A673 (cell line): ENCODE measurements at regions not wholly inside any gene's neighbourhood (a gene's known extent, or its start where the extent isn't known, plus 50 kb on each side); places are given as distances from the start of the nearest gene placed in this dataset.

ENCODE experiments used
- BruUV-seq: library from RNA; stranded (reverse); fragments of 400-500 nt; replicated peaks from 2 replicates; lab custom pipeline; 2021; lab: Mats Ljungman, UMichigan
- CTCF ChIA-PET: fragments of 300-600 bp; sonication (Branson Sonifier 250); formaldehyde crosslinking; loops from one replicate; lab custom pipeline; 2022; ENCODE audit warnings: antibody characterized with exemption; lab: Charles Lee
- POLR2A ChIA-PET: fragments of 300-600 bp; sonication (Branson Sonifier 250); formaldehyde crosslinking; loops from one replicate; lab custom pipeline; 2022; ENCODE audit warnings: antibody characterized with exemption; ENCODE audit not compliant: low non-redundant PET; lab: Charles Lee
- DNase-seq: peaks from one replicate; pipeline ENCODE4 v3.0.0-alpha.2; 2015; ENCODE audit warnings: low spot score
- H3K27ac ChIP-seq: fragments of 200-600 bp; sonication (generic); 2 replicates; pipeline ENCODE4 v1.5.1; 2016; ENCODE audit warnings: mixed run types, low read depth, mild to moderate bottlenecking, mixed read lengths, antibody characterized with exemption, low read length; ENCODE audit not compliant: poor library complexity, severe bottlenecking
- H3K27me3 ChIP-seq: fragments of 200-600 bp; sonication (generic); replicated peaks from 2 replicates; pipeline ENCODE4 v1.6.1; 2017; ENCODE audit warnings: mixed run types, low read depth, mild to moderate bottlenecking, mixed read lengths, antibody characterized with exemption, low read length; ENCODE audit not compliant: insufficient read depth, poor library complexity
- H3K36me3 ChIP-seq: fragments of 200-600 bp; sonication (generic); 2 replicates; pipeline ENCODE4 v1.6.1; 2016; ENCODE audit warnings: mixed run types, mild to moderate bottlenecking, mixed read lengths, antibody characterized with exemption, low read length; ENCODE audit not compliant: insufficient read depth, poor library complexity, severe bottlenecking
- H3K4me1 ChIP-seq: fragments of 200-600 bp; sonication (generic); 2 replicates; pipeline ENCODE4 v1.6.1; 2017; ENCODE audit warnings: mixed run types, mild to moderate bottlenecking, mixed read lengths, antibody characterized with exemption, low read length; ENCODE audit not compliant: insufficient read depth, poor library complexity, severe bottlenecking
- H3K4me3 ChIP-seq: fragments of 200-600 bp; sonication (generic); 2 replicates; pipeline ENCODE4 v1.5.1; 2016; ENCODE audit warnings: low read depth, mixed run types, mild to moderate bottlenecking, mixed read lengths, low read length; ENCODE audit not compliant: poor library complexity, severe bottlenecking
- H3K9me3 ChIP-seq: fragments of 200-600 bp; sonication (generic); 2 replicates; pipeline ENCODE4 v1.6.1; 2016; ENCODE audit warnings: mixed run types, low read depth, mild to moderate bottlenecking, mixed read lengths, antibody characterized with exemption, low read length; ENCODE audit not compliant: poor library complexity, severe bottlenecking
- CTCF ChIP-seq: fragments of 300-800, 200-600 bp; sonication (generic); conservative IDR thresholded peaks from 2 replicates; pipeline ENCODE4 v1.5.1; 2017; ENCODE audit warnings: low read depth, mild to moderate bottlenecking, antibody characterized with exemption, low read length, moderate library complexity, mixed read lengths
- EZH2 ChIP-seq: fragments of 200-600 bp; sonication (generic); IDR thresholded peaks from 2 replicates; pipeline ENCODE4 v1.6.1; 2017; ENCODE audit warnings: borderline replicate concordance, low read depth, mild to moderate bottlenecking, mixed read lengths, antibody characterized with exemption, low read length; ENCODE audit not compliant: poor library complexity, severe bottlenecking
- intact Hi-C: fragments of 100-400 bp; cut with micrococcal nuclease; formaldehyde crosslinking; loops from one replicate; pipeline ENCODE4 v1.10.0; 2022; ENCODE audit not compliant: unreplicated experiment

- intact Hi-C loops: no loop called here
- ChIA-PET POLR2A (no interaction called here), CTCF (no interaction called here)
- BruUV-seq: no TSS peak
- H3K4me3 ChIP-seq: no peak overlapping the region
- DNase-seq: no peak
- H3K27ac ChIP-seq: no peak overlapping the region
- no peaks in the 10 kb centered on the region for H3K27me3 ChIP-seq
- H3K36me3 ChIP-seq: no peaks in the 10 kb centered on the region
- no peaks in the 10 kb centered on the region for H3K9me3 ChIP-seq
- no peak for TF ChIP-seq EZH2
- no peak for TF ChIP-seq CTCF
- H3K4me1 ChIP-seq: no peaks in the 10 kb centered on the region
Observed at GRCh38 chr12:87253157-87253556, 776.0 kb downstream of the C12orf50 start.

GRCh38 chr12:87246726-87247125, 782.5 kb downstream of the C12orf50 start:
- Histone ChIP-seq H3K36me3 (no peaks in the 10 kb centered on the region), H3K4me3 (no peak overlapping the region), H3K27ac (no peak overlapping the region), H3K4me1 (peaks cover 13% of the 10 kb centered on the region), H3K9me3 (no peaks in the 10 kb centered on the region), H3K27me3 (no peaks in the 10 kb centered on the region)
- intact Hi-C loops: no loop called here
- ChIA-PET POLR2A (no interaction called here), CTCF (no interaction called here)
- no peak for TF ChIP-seq CTCF
- TF ChIP-seq EZH2: no peak
- peak; percentile 2 for DNase-seq
- no TSS peak for BruUV-seq

GRCh38 chr12:87238466-87238865, 790.7 kb downstream of the C12orf50 start:
- CTCF ChIA-PET: no interaction called here
- intact Hi-C loops: no loop called here
- BruUV-seq: no TSS peak

More at GRCh38 chr12:87238466-87238865, 790.7 kb downstream of the C12orf50 start:
- Histone ChIP-seq H3K4me1 (no peaks in the 10 kb centered on the region), H3K4me3 (no peak overlapping the region), H3K9me3 (no peaks in the 10 kb centered on the region), H3K36me3 (no peaks in the 10 kb centered on the region), H3K27me3 (no peaks in the 10 kb centered on the region), H3K27ac (no peak overlapping the region)
- TF ChIP-seq EZH2: no peak
- TF ChIP-seq CTCF: no peak
- POLR2A ChIA-PET: no interaction called here
- DNase-seq: no peak
